Fibroblast of lung (primary cell): ENCODE measurements at regions not wholly inside any gene's neighbourhood (a gene's known extent, or its start where the extent isn't known, plus 50 kb on each side); places are given as distances from the start of the nearest gene placed in this dataset.

Source experiments
- DNase-seq, 2 donors: peaks; one replicate each; pipeline versions ENCODE4 v3.0.0 to v3.0.0-alpha.2; 2010; ENCODE audit warnings: low read depth in 2 of 2
- H2AFZ ChIP-seq: 2 replicates; pipeline ENCODE4 v1.5.1; 2012; ENCODE audit warnings: low read length, control low read depth, inconsistent platforms
- H3K27ac ChIP-seq: 2 replicates; pipeline ENCODE4 v1.5.1; 2011; ENCODE audit warnings: low read length, control low read depth; ENCODE audit not compliant: insufficient read depth
- H3K27me3 ChIP-seq: 2 replicates; pipeline ENCODE4 v1.5.1; 2011; ENCODE audit warnings: mild to moderate bottlenecking, low read length; ENCODE audit not compliant: control insufficient read depth, insufficient read depth
- H3K36me3 ChIP-seq: 2 replicates; pipeline ENCODE4 v1.5.1; 2011; ENCODE audit warnings: low read length; ENCODE audit not compliant: control insufficient read depth, insufficient read depth
- H3K4me1 ChIP-seq: 2 replicates; pipeline ENCODE4 v1.5.1; 2011; ENCODE audit warnings: low read length; ENCODE audit not compliant: control insufficient read depth, insufficient read depth; ENCODE audit errors: extremely low read depth
- H3K4me2 ChIP-seq: 2 replicates; pipeline ENCODE4 v1.5.1; 2011; ENCODE audit warnings: low read length, control low read depth; ENCODE audit not compliant: insufficient read depth; ENCODE audit errors: extremely low read depth
- H3K4me3 ChIP-seq, 4 experiments: fragments of 200-600 bp in 1 of 4; sonication (generic) in 1 of 4; replicated peaks in 1 of 4; 2 replicates each; pipeline ENCODE4 v1.5.1; 2011 to 2016; ENCODE audit warnings: low read length in 4 of 4, low read depth in 3 of 4, mild to moderate bottlenecking in 3 of 4, control low read depth in 2 of 4, inconsistent platforms in 1 of 4, mixed read lengths in 1 of 4; ENCODE audit not compliant: insufficient read depth in 1 of 4; ENCODE audit errors: control extremely low read depth in 1 of 4
- H3K79me2 ChIP-seq: 2 replicates; pipeline ENCODE4 v1.5.1; 2012; ENCODE audit warnings: mild to moderate bottlenecking, low read length, inconsistent platforms; ENCODE audit not compliant: control insufficient read depth, insufficient read depth
- H3K9ac ChIP-seq: 2 replicates; pipeline ENCODE4 v1.5.1; 2011; ENCODE audit warnings: mild to moderate bottlenecking, low read length, control low read depth; ENCODE audit not compliant: insufficient read depth
- H3K9me3 ChIP-seq: 2 replicates; pipeline ENCODE4 v1.5.1; 2012; ENCODE audit warnings: low read depth, low read length; ENCODE audit not compliant: control insufficient read depth, insufficient read depth
- H4K20me1 ChIP-seq: 2 replicates; pipeline ENCODE4 v1.5.1; 2011; ENCODE audit warnings: low read length; ENCODE audit not compliant: control insufficient read depth, insufficient read depth; ENCODE audit errors: extremely low read depth
- CTCF ChIP-seq, 2 donors: IDR thresholded peaks in 1 of 2; conservative IDR thresholded peaks in 1 of 2; 1 replicate in 1 of 2; 2 replicates in 1 of 2; pipeline ENCODE4 v1.5.1; 2011 to 2012; ENCODE audit warnings: low read length in 2 of 2, control low read depth in 1 of 2, inconsistent platforms in 1 of 2, low read depth in 1 of 2, mild to moderate bottlenecking in 1 of 2
- EZH2 ChIP-seq: IDR thresholded peaks from 2 replicates; pipeline ENCODE4 v1.5.1; 2012; ENCODE audit warnings: low read length, control low read depth, mild to moderate bottlenecking; ENCODE audit errors: missing control alignments

GRCh38 chr2:187136646-187137045 lies 287.7 kb upstream of the ZSWIM2 start:
- no peak for DNase-seq
- Histone ChIP-seq H3K36me3 (no peaks in the 10 kb centered on the region), H3K27me3 (no peaks in the 10 kb centered on the region), H3K9me3 (no peaks in the 10 kb centered on the region), H3K4me1 (no peaks in the 10 kb centered on the region), H3K4me2 (no peak overlapping the region), H3K79me2 (no peaks in the 10 kb centered on the region), H3K9ac (no peak overlapping the region), H3K27ac (no peak overlapping the region), H4K20me1 (no peaks in the 10 kb centered on the region), H2AFZ (no peak overlapping the region), H3K4me3 (no peak overlapping the region)
- no peak for TF ChIP-seq CTCF (conservative IDR thresholded peaks at IDR 0.05 in 1 of 2, IDR thresholded peaks at IDR 0.05 in 1 of 2; ENCODE audit: low read depth in 1 of 2, low read length in 2 of 2)

GRCh38 chr2:187134306-187134705 lies 285.3 kb upstream of the ZSWIM2 start:
- Histone ChIP-seq H3K36me3 (no peaks in the 10 kb centered on the region), H3K9me3 (no peaks in the 10 kb centered on the region), H3K4me2 (no peak overlapping the region), H3K27me3 (no peaks in the 10 kb centered on the region), H3K4me1 (no peaks in the 10 kb centered on the region), H3K4me3 (no peak overlapping the region), H2AFZ (no peak overlapping the region), H3K79me2 (no peaks in the 10 kb centered on the region), H3K27ac (no peak overlapping the region), H3K9ac (no peak overlapping the region), H4K20me1 (no peaks in the 10 kb centered on the region)
- peak in 1 of 2 donors; percentile 14 for DNase-seq
- TF ChIP-seq CTCF (conservative IDR thresholded peaks at IDR 0.05 in 1 of 2, IDR thresholded peaks at IDR 0.05 in 1 of 2; ENCODE audit: low read depth in 1 of 2, low read length in 2 of 2) (no peak), EZH2 (no peak)

- no peak for DNase-seq
- no peaks in the 10 kb centered on the region for H3K79me2 ChIP-seq
- no peak for TF ChIP-seq CTCF (conservative IDR thresholded peaks at IDR 0.05 in 1 of 2, IDR thresholded peaks at IDR 0.05 in 1 of 2; ENCODE audit: low read depth in 1 of 2, low read length in 2 of 2)
- no peak for TF ChIP-seq EZH2
Observed at GRCh38 chr2:187129868-187130267, 280.9 kb upstream of the ZSWIM2 start.

More at GRCh38 chr2:187129868-187130267, 280.9 kb upstream of the ZSWIM2 start:
- no peak overlapping the region for H3K9ac ChIP-seq
- H3K36me3 ChIP-seq: no peaks in the 10 kb centered on the region
- H2AFZ ChIP-seq: no peak overlapping the region
- H3K4me2 ChIP-seq: no peak overlapping the region
- no peaks in the 10 kb centered on the region for H4K20me1 ChIP-seq
- no peaks in the 10 kb centered on the region for H3K4me1 ChIP-seq
- no peak overlapping the region for H3K4me3 ChIP-seq
- no peak overlapping the region for H3K27ac ChIP-seq
- no peaks in the 10 kb centered on the region for H3K9me3 ChIP-seq
- H3K27me3 ChIP-seq: no peaks in the 10 kb centered on the region
